SU-DHL-6 (cell line): ENCODE measurements at regions not wholly inside any gene's neighbourhood (a gene's known extent, or its start where the extent isn't known, plus 50 kb on each side); places are given as distances from the start of the nearest gene placed in this dataset.

Experiments used
- H2AFZ ChIP-seq: fragments of 200-600 bp; sonication (generic); 2 replicates; pipeline ENCODE4 v1.6.1; 2014; ENCODE audit warnings: low read depth, mild to moderate bottlenecking, moderate library complexity, mixed read lengths, antibody characterized with exemption, low read length; ENCODE audit not compliant: severe bottlenecking
- H3F3A ChIP-seq: fragments of 200-600 bp; shearing (Covaris generic); 2 replicates; pipeline ENCODE4 v1.6.0; 2016; ENCODE audit warnings: antibody characterized with exemption, mild to moderate bottlenecking; ENCODE audit not compliant: insufficient read depth
- H3K27ac ChIP-seq: fragments of 200-600 bp; sonication (generic); 2 replicates; pipeline ENCODE4 v1.5.1; 2016; ENCODE audit warnings: low read depth, mild to moderate bottlenecking, low read length, moderate library complexity, mixed read lengths
- H3K27me3 ChIP-seq: fragments of 200-600 bp; sonication (generic), shearing (Covaris generic); 2 replicates; pipeline ENCODE4 v1.6.0; 2014; ENCODE audit warnings: mild to moderate bottlenecking, low read length
- H3K36me3 ChIP-seq: fragments of 200-600 bp; sonication (generic); 2 replicates; pipeline ENCODE4 v1.6.1; 2014; ENCODE audit warnings: mild to moderate bottlenecking, low read length, mixed read lengths
- H3K4me2 ChIP-seq: fragments of 300-600, 200-600 bp; shearing (Covaris generic), sonication (generic); 2 replicates; pipeline ENCODE4 v1.6.0; 2014; ENCODE audit warnings: low read length, low read depth, mild to moderate bottlenecking; ENCODE audit not compliant: poor library complexity, severe bottlenecking
- H3K4me3 ChIP-seq: fragments of 200-600 bp; sonication (generic); 2 replicates; pipeline ENCODE4 v1.5.1; 2014; ENCODE audit warnings: antibody characterized with exemption, low read length, mild to moderate bottlenecking, mixed read lengths; ENCODE audit not compliant: insufficient read depth, poor library complexity, severe bottlenecking
- H3K79me2 ChIP-seq: fragments of 200-600 bp; sonication (generic); 2 replicates; pipeline ENCODE4 v1.6.1; 2014; ENCODE audit warnings: mild to moderate bottlenecking, low read length, moderate library complexity; ENCODE audit not compliant: insufficient read depth
- H3K9ac ChIP-seq: fragments of 200-600 bp; sonication (generic); 2 replicates; pipeline ENCODE4 v1.7.0; 2014; ENCODE audit warnings: mild to moderate bottlenecking, low read length
- H3K9me2 ChIP-seq: fragments of 200-600 bp; sonication (generic); replicated peaks from 2 replicates; pipeline ENCODE4 v1.6.1; 2014; ENCODE audit warnings: low read length; ENCODE audit not compliant: insufficient read depth
- H3K9me3 ChIP-seq: fragments of 200-600 bp; sonication (generic); 2 replicates; pipeline ENCODE4 v1.6.1; 2014; ENCODE audit warnings: low read length, mixed read lengths; ENCODE audit not compliant: insufficient read depth
- H4K20me1 ChIP-seq: fragments of 200-600 bp; sonication (generic); 2 replicates; pipeline ENCODE4 v1.6.1; 2014; ENCODE audit warnings: low read depth, mild to moderate bottlenecking, antibody characterized with exemption, low read length, moderate library complexity, mixed read lengths
- CTCF ChIP-seq: fragments of 200-600 bp; sonication (generic); IDR thresholded peaks from one replicate; pipeline ENCODE4 v1.5.1; 2017; ENCODE audit warnings: antibody characterized with exemption, mild to moderate bottlenecking, low read length, moderate library complexity; ENCODE audit not compliant: insufficient read depth, poor library complexity, severe bottlenecking
- EZH2phosphoT487 ChIP-seq: fragments of 200-600 bp; sonication (generic), shearing (Covaris generic); conservative IDR thresholded peaks from 2 replicates; pipeline ENCODE4 v1.6.1; 2018; ENCODE audit warnings: mild to moderate bottlenecking, antibody characterized with exemption, low read length, moderate library complexity, mixed read lengths

GRCh38 chr11:12585861-12586260 is 88.4 kb upstream of the TEAD1 start:
- Histone ChIP-seq H3K79me2 (no peaks in the 10 kb centered on the region), H3K4me2 (no peak overlapping the region), H3K9me2 (no peaks in the 10 kb centered on the region), H3K4me3 (no peak overlapping the region), H3K9me3 (no peaks in the 10 kb centered on the region), H3F3A (no peaks in the 10 kb centered on the region), H3K9ac (no peak overlapping the region), H3K27me3 (no peaks in the 10 kb centered on the region), H2AFZ (no peak overlapping the region), H3K36me3 (no peaks in the 10 kb centered on the region), H3K27ac (no peak overlapping the region), H4K20me1 (no peaks in the 10 kb centered on the region)
- no peak for TF ChIP-seq CTCF
- TF ChIP-seq EZH2phosphoT487 = no peak

- H3K9me3 ChIP-seq = no peaks in the 10 kb centered on the region
- no peaks in the 10 kb centered on the region for H3K79me2 ChIP-seq
- H3K4me3 ChIP-seq = no peak overlapping the region
- TF ChIP-seq EZH2phosphoT487 (no peak), CTCF (no peak)
- H2AFZ ChIP-seq = no peak overlapping the region
- no peaks in the 10 kb centered on the region for H3K27me3 ChIP-seq
- no peak overlapping the region for H3K27ac ChIP-seq
- H4K20me1 ChIP-seq = no peaks in the 10 kb centered on the region
- H3K4me2 ChIP-seq = no peak overlapping the region
- H3F3A ChIP-seq = no peaks in the 10 kb centered on the region
- no peaks in the 10 kb centered on the region for H3K36me3 ChIP-seq
- H3K9ac ChIP-seq = no peak overlapping the region
- no peaks in the 10 kb centered on the region for H3K9me2 ChIP-seq
Observed at GRCh38 chr11:12587333-12587991, 86.8 kb upstream of the TEAD1 start.

- H3K4me2 ChIP-seq = no peak overlapping the region
- H3F3A ChIP-seq = no peaks in the 10 kb centered on the region
- H3K79me2 ChIP-seq = no peaks in the 10 kb centered on the region
- no peak overlapping the region for H2AFZ ChIP-seq
- H4K20me1 ChIP-seq = no peaks in the 10 kb centered on the region
- H3K27me3 ChIP-seq = no peaks in the 10 kb centered on the region
- no peaks in the 10 kb centered on the region for H3K36me3 ChIP-seq
- no peak overlapping the region for H3K9ac ChIP-seq
- no peaks in the 10 kb centered on the region for H3K9me3 ChIP-seq
- TF ChIP-seq EZH2phosphoT487 (no peak), CTCF (no peak)
- H3K4me3 ChIP-seq = no peak overlapping the region
- no peaks in the 10 kb centered on the region for H3K9me2 ChIP-seq
- no peak overlapping the region for H3K27ac ChIP-seq
Observed at GRCh38 chr11:12591706-12592105, 82.5 kb upstream of the TEAD1 start.
